Ureter (tissue), 1 donor: ENCODE measurements at regions not wholly inside any gene's neighbourhood (a gene's known extent, or its start where the extent isn't known, plus 50 kb on each side); places are given as distances from the start of the nearest gene placed in this dataset.
"Not testable (repeated sequence)": the region's sequence is repeated elsewhere in the genome, so short reads cannot be mapped to it uniquely, and the experiment has no call there.

Source experiments
- DNase-seq: peaks from one replicate; pipeline ENCODE4 v3.0.0-alpha.2; 2020; ENCODE audit warnings: low spot score
- donor health status: DM: yes; HTN: yes; CAD: no.

DNA sequence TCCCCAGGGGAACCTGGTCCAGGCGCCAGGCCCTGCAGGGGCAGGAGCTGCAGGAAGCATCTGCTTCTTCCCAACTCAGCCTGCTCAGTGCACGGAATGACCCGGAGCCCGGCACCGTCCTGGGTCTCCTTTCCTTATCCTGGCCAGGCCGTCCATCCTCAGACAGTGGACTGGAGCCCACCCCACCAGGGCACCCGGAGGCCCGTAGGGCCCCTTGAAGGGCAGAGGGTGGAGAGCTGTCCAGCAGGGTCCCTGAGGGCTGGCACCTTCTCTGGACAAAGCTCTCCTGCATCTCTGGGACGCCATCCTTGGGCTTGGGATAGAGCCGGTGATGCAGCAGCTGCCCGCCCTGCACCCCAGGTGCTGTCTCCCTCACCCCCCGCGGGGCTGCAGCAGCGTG lies 207.9 kb downstream of the TMEM121 start:
- DNase-seq, result peak; percentile 23

GRCh38 chr14:105736331-105736730 lies 209.9 kb downstream of the TMEM121 start:
- DNase-seq, result peak; percentile 5

DNA sequence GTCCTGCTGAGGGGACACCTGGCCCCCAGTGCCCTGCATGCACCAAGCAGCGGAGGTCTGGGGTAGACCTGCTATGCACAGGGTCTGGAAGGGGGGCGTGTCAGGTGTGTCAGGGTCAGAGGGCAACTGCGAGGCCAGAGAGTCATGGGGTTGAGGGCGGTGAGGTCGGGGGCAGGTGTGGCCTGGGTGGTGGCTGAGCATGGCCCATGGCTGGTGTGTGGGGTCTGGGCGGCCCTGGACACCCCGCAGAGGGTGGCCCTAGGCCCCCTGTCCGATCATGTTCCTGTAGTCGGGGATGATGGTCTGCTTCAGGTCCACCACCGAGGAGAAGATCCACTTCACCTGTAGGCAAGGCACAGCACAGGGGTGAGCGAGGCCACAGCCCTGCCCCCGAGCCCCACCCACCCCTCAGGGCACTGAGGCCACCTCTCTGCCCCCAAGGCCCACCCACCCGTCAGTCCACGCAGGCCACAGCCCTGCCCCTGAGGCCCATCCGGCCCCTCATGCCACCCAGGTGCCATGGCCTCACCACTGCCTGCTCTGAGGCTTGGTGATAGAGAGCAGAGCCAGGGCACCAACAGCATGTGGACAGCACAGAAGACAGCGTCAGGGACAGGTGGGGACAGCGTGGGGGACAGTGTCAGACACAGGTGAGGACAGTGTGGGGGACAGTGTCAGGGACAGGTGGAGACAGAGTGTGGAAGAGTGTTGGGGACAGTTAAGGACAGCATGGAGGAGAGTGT lies 211.3 kb downstream of the TMEM121 start:
- peak; percentile 34 for DNase-seq

DNA sequence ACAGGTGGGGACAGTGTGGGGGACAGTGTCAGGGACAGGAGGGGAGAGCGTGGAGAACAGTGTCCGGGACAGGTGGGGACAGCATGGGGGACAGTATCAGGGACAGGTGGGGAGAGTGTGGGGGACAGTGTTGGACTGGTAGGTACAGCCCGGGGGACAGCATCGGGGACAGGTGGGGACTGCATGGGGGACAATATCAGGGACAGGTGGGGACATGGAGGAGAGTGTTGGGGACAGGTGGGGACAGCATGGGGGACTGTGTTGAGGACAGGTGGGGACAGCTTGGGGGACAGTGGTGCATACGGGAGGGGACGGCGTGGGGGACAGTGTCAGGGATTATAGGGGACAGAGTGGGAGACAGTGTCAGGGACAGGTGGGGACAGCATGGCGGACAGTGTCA lies 212.3 kb downstream of the TMEM121 start:
- peak; percentile 37 for DNase-seq

- DNase-seq, result peak; percentile 36
These were observed 213.1 kb downstream of the TMEM121 start for GRCh38 chr14:105739331-105740102.

- DNase-seq, result peak; percentile 29
These were observed 213.9 kb downstream of the TMEM121 start for GRCh38 chr14:105740272-105740671.

DNA sequence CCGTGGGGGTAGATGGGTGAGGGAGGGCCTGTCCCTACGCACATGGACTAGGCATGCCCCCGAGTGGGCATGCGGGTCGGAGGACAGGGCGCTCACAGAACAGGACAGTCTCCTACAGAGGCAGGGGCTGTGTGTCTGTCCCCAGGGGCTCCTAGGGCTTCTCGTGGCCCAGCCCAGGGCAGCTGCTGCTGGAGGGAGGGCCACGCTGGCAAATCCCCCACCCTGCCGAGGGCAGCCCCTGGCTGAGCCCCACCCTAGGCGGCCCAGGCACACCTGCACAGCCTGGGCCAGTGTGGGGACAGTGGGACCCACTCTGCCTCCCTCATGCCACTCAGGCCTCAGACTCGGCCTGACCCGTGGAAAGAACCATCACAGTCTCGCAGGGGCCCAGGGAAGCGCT lies 214.6 kb downstream of the TMEM121 start:
- DNase-seq, result peak; percentile 13

GRCh38 chr14:105741707-105742530 lies 215.5 kb downstream of the TMEM121 start:
- DNase-seq, result peak; percentile 30

GRCh38 chr14:105742531-105742848 lies 216.1 kb downstream of the TMEM121 start:
- DNase-seq, result peak; percentile 30

- DNase-seq, result peak; percentile 38
These were observed 216.7 kb downstream of the TMEM121 start for GRCh38 chr14:105742904-105743701.

GRCh38 chr14:105744213-105744787 lies 217.9 kb downstream of the TMEM121 start:
- peak; percentile 1 for DNase-seq

DNA sequence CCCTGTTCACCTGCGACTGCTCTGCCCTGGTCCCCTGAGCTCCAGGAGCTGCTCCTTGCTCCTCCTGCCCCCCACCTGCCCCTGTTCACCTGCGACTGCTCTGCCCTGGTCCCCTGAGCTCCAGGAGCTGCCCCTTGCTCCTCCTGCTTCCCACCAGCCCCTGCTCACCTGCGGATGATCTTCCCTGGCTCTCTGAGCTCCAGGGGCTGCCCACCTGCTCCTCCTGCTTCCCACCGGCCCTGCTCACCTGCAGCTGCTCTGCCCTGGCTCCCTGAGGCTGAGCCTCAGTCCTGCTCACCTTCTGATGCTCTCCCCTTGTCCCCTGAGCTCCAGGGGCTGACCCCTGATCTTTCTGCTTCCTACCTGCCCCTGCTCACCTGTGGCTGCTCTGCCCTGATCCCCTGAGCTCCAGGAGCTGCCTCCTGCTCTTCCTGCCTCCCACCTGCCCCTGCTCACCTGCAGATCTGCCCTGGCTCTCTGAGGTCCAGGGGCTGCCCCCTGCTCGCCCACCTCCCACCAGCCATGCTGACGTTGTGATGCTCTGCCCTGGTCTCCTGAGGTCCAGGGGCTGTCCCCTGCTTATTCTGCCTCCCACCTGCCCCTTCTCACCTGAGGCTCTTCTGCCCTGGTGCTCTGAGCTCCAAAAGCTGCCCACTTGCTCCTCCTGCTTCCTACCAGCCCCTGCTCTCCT lies 219.2 kb downstream of the TMEM121 start:
- DNase-seq, result peak; percentile 17

DNA sequence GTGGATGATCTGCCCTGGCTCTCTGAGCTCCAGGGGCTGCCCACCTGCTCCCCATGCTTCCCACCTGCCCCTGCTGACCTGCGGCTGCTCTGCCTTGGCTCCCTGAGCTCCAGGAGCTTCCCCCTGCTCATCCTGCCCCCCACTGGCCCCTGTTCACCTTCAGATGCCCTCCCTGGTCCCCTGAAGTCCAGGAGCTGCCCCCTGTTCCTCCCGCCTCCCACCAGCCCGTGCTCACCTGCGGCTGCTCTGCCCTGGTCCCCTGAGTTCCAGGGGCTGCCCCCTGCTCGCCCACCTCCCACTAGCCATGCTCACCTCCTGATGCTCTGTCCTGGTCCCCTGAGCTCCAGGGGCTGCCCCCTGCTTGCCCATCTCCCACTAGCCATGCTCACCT lies 219.7 kb downstream of the TMEM121 start:
- DNase-seq, result peak; percentile 32

DNA sequence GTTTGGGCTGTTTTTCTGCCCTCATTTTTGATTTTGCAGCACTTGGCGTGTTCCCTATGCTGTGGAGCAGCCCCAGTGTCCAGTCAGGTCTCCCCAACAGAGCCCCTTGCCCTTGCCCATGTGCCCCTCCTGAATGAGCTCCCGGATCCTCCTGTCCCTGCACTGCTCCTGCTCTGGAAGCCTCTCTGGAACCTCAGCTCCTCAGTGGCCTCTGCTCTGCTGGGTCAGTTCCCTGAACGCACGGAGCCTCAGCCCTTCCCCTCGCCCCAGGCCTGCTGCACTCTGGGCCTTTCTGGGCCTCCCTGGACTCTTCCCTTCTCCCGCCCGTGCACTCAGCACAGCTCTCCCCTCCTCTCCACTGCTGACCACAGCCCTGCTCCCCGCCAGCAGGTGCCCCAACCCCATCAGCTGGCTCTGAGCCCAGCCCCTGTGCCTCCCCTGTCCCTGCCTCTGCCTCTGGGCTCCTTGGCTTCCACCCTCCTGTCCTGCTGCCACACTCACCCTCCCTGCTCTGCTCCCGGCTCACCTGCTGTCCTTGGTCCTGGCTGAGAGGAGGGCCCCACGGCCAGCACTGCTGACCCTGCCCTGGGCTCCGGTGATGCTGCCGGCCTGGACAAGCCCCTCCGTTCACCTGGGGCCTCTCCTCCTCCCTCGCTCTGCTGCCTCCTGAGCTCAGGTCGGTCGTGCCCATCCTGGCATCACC lies 220.6 kb downstream of the TMEM121 start:
- peak; percentile 37 for DNase-seq

DNA sequence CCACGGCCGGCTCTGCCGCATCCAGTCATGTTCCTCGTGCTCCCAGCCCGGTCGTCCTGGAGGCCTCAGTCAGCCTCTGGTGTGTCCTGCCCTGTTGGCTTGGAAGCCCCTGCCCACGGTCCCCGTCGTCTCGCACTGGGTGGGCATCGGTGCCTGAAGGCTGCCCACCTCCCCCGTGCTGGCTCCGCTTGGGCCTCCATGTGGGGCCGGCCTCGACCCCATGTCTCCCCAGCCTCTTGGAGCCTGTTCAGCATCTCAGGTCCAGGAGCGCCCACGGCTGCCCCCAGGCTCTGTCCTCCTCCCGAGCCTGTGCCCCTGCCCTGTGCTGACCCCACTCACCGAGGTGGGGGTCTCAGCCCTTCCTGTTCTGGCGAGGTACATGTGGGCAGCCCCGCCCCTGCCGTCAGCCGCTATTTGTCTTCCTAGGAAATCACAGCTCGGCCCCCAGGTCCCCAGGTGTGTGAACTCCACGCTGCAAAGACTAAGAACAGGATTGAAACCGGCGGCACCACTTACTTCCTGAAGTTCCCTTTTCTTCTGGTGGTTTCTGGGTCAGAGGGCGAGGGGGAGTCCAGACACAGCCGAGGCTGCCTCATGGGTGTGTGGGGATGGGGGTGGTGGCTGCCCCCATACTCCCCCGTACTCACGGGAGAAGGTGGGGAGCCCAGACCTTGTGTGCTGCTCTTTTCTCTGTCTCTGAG lies 221.3 kb downstream of the TMEM121 start:
- DNase-seq, result peak; percentile 41

DNA sequence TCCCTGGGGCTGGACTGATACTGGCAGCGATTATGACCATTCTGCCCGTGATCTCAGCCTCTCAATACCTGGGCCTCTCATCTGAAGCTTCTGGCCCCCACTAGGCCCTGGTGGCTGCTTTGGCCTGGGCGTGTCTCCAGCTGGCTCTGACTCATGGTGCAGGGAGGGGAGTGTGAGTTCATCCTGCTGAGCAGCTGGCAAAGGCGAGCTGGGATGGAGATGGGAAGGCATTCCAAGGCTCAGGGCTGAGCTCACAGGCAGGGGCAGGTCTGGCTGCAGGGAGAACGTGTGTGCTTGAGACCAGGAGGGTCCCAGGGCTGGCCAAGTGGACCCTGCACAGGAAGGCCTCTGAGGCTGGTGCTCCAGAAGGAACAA lies 221.8 kb downstream of the TMEM121 start:
- DNase-seq, result peak; percentile 55

DNA sequence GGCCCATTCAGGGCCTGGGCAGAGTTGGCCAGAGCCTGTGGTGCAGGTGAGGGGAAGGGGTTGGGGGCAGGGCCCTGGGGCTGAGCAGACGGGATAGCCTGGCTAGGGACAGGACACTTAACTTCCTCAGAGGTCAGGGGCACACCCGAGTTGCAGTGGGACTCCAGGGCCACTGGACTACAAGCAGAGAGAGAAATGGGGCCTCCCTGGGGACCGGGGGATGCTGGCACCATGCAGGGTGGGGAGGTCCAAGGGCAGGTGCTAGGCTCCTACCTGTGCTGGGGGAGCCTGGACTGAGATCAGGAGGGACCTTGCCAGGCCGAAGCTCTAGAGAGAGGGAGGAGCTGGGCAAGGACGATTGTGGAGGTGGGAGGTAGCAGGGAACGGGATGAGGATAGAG lies 222.3 kb downstream of the TMEM121 start:
- DNase-seq, result peak; percentile 23

- DNase-seq, result not testable (repeated sequence)
These were observed 223.6 kb downstream of the TMEM121 start for GRCh38 chr14:105749870-105750541.

GRCh38 chr14:105751291-105751751 lies 224.9 kb downstream of the TMEM121 start:
- DNase-seq, result not testable (repeated sequence)
